ENCODE measurements at regions not wholly inside any gene's neighbourhood (a gene's known extent, or its start where the extent isn't known, plus 50 kb on each side); places are given as distances from the start of the nearest gene placed in this dataset.
A peak's percentile ranks its signal among the peaks of the same experiment; 100 is the strongest.

- H3K27ac Mint-ChIP-seq: no peak overlapping the region
- H3K36me3 Mint-ChIP-seq: no peaks in the 10 kb centered on the region
- H3K9me3 Mint-ChIP-seq: no peaks in the 10 kb centered on the region
Observed at GRCh38 chr1:13981142-13981541, 281.2 kb downstream of the PRDM2 start.

GRCh38 chr1:13983393-13983792 lies 283.4 kb downstream of the PRDM2 start:
- no peaks in the 10 kb centered on the region for H3K4me1 Mint-ChIP-seq (ENCODE audit: unreplicated experiment)
- H3K27ac Mint-ChIP-seq: no peak overlapping the region
- DNase-seq (ENCODE audit: extremely low spot score, unreplicated experiment): no peak
- H3K4me3 Mint-ChIP-seq: no peak overlapping the region
- H3K36me3 Mint-ChIP-seq: no peaks in the 10 kb centered on the region
- H3K27me3 Mint-ChIP-seq: peaks cover 11% of the 10 kb centered on the region
- no peaks in the 10 kb centered on the region for H3K9me3 Mint-ChIP-seq
- TF ChIP-seq CTCF (conservative IDR thresholded peaks at IDR 0.05): no peak

More at GRCh38 chr1:13981142-13981541, 281.2 kb downstream of the PRDM2 start:
- Mint-ChIP-seq H3K4me3 (no peak overlapping the region), H3K27me3 (no peaks in the 10 kb centered on the region), H3K4me1 (ENCODE audit: unreplicated experiment) (no peaks in the 10 kb centered on the region)
- no peak for DNase-seq (ENCODE audit: extremely low spot score, unreplicated experiment)
- no peak for TF ChIP-seq CTCF (conservative IDR thresholded peaks at IDR 0.05)

- Mint-ChIP-seq H3K36me3 (no peaks in the 10 kb centered on the region), H3K27me3 (peaks cover 26% of the 10 kb centered on the region), H3K4me3 (no peak overlapping the region), H3K9me3 (peaks cover 8% of the 10 kb centered on the region), H3K27ac (no peak overlapping the region), H3K4me1 (ENCODE audit: unreplicated experiment) (no peaks in the 10 kb centered on the region)
- DNase-seq (ENCODE audit: extremely low spot score, unreplicated experiment): no peak
- TF ChIP-seq CTCF (conservative IDR thresholded peaks at IDR 0.05): no peak
Observed at GRCh38 chr1:13990939-13991338, 291.0 kb downstream of the PRDM2 start.

- H3K36me3 Mint-ChIP-seq: no peaks in the 10 kb centered on the region
- no peak for TF ChIP-seq CTCF (conservative IDR thresholded peaks at IDR 0.05)
- H3K9me3 Mint-ChIP-seq: peaks cover 14% of the 10 kb centered on the region
- H3K27me3 Mint-ChIP-seq: peaks cover 17% of the 10 kb centered on the region
- no peaks in the 10 kb centered on the region for H3K4me1 Mint-ChIP-seq (ENCODE audit: unreplicated experiment)
- H3K27ac Mint-ChIP-seq: no peak overlapping the region
- no peak overlapping the region for H3K4me3 Mint-ChIP-seq
- DNase-seq (ENCODE audit: extremely low spot score, unreplicated experiment): no peak
Observed at GRCh38 chr1:13992489-13993285, 292.7 kb downstream of the PRDM2 start.

- H3K27me3 Mint-ChIP-seq: peaks cover 13% of the 10 kb centered on the region
- H3K4me1 Mint-ChIP-seq (ENCODE audit: unreplicated experiment): no peaks in the 10 kb centered on the region
- no peaks in the 10 kb centered on the region for H3K36me3 Mint-ChIP-seq
- H3K4me3 Mint-ChIP-seq: no peak overlapping the region
- H3K9me3 Mint-ChIP-seq: peaks cover 14% of the 10 kb centered on the region
- peak overlapping the region; percentile 3 for H3K27ac Mint-ChIP-seq
- no peak for TF ChIP-seq CTCF (conservative IDR thresholded peaks at IDR 0.05)
- DNase-seq (ENCODE audit: extremely low spot score, unreplicated experiment): no peak
Observed at GRCh38 chr1:13994386-13994785, 294.4 kb downstream of the PRDM2 start.

Data from type B pancreatic cell (in vitro differentiated cells).